SK-N-SH (cell line): ENCODE measurements at regions not wholly inside any gene's neighbourhood (a gene's known extent, or its start where the extent isn't known, plus 50 kb on each side); places are given as distances from the start of the nearest gene placed in this dataset.

ENCODE experiments used
- CTCF ChIA-PET: fragments of 300-600, 350-600 bp; formaldehyde crosslinking; extraction: SDS; loops from one replicate; lab custom pipeline; 2021; lab: Yijun Ruan, JAX
- POLR2A ChIA-PET: fragments of 350-600 bp; sonication (Branson Sonifier 250); formaldehyde crosslinking; extraction: SDS; loops from one replicate; lab custom pipeline; 2020; ENCODE audit warnings: antibody characterized with exemption, inconsistent platforms; lab: Yijun Ruan, JAX
- DNase-seq: peaks from one replicate; pipeline ENCODE4 v3.0.0; 2012
- H2AFZ ChIP-seq: fragments of 200-600 bp; sonication (generic); 2 replicates; pipeline ENCODE4 v1.8.1; 2016; ENCODE audit warnings: antibody characterized with exemption, mild to moderate bottlenecking, low read depth
- H3F3A ChIP-seq: fragments of 200-600 bp; sonication (generic); replicated peaks from 2 replicates; pipeline ENCODE3; 2016; ENCODE audit warnings: antibody characterized with exemption, mild to moderate bottlenecking; ENCODE audit not compliant: insufficient read depth
- H3K27ac ChIP-seq, 2 experiments: fragments of 200-500 bp in 1 of 2; fragments of 200-600 bp in 1 of 2; sonication (Bioruptor generic) in 1 of 2; sonication (generic), shearing (Covaris generic) in 1 of 2; 2 replicates each; pipeline versions ENCODE4 v1.5.1 to v1.6.1; 2014 to 2016; ENCODE audit warnings: low read depth in 2 of 2, inconsistent platforms in 1 of 2, low read length in 1 of 2, mild to moderate bottlenecking in 1 of 2, mixed read lengths in 1 of 2
- H3K27me3 ChIP-seq: fragments of 200-600 bp; sonication (generic), shearing (Covaris generic); 2 replicates; pipeline ENCODE4 v1.6.1; 2016; ENCODE audit warnings: mixed run types; ENCODE audit not compliant: insufficient read depth
- H3K36me3 ChIP-seq, 2 experiments: fragments of 200-500 bp in 1 of 2; fragments of 200-600 bp in 1 of 2; sonication (Bioruptor generic) in 1 of 2; sonication (generic) in 1 of 2; replicated peaks in 1 of 2; 2 replicates each; pipeline versions ENCODE3 to v1.5.1; 2014 to 2016; ENCODE audit warnings: low read length in 1 of 2, mild to moderate bottlenecking in 1 of 2; ENCODE audit not compliant: insufficient read depth in 2 of 2, control insufficient read depth in 1 of 2
- H3K4me1 ChIP-seq, 2 experiments: fragments of 200-500 bp in 1 of 2; fragments of 200-600 bp in 1 of 2; sonication (Bioruptor generic) in 1 of 2; sonication (generic), shearing (Covaris generic) in 1 of 2; 2 replicates each; pipeline versions ENCODE4 v1.5.1 to v1.6.1; 2014 to 2016; ENCODE audit warnings: low read depth in 1 of 2, low read length in 1 of 2, mixed run types in 1 of 2; ENCODE audit not compliant: insufficient read depth in 2 of 2, control insufficient read depth in 1 of 2
- H3K4me2 ChIP-seq: fragments of 200-600 bp; sonication (generic), shearing (Covaris generic); 2 replicates; pipeline ENCODE4 v1.6.1; 2017; ENCODE audit warnings: mixed run types
- H3K4me3 ChIP-seq, 2 experiments: fragments of 200-500 bp in 1 of 2; fragments of 200-600 bp in 1 of 2; sonication (Bioruptor generic) in 1 of 2; sonication (generic), shearing (Covaris generic) in 1 of 2; 2 replicates each; pipeline versions ENCODE4 v1.5.1 to v1.8.1; 2014 to 2016; ENCODE audit warnings: low read depth in 2 of 2, inconsistent platforms in 1 of 2, low read length in 1 of 2, mild to moderate bottlenecking in 1 of 2, mixed read lengths in 1 of 2, moderate library complexity in 1 of 2
- H3K79me2 ChIP-seq: fragments of 200-600 bp; sonication (generic); 2 replicates; pipeline ENCODE4 v1.8.1; 2017; ENCODE audit warnings: mild to moderate bottlenecking; ENCODE audit not compliant: insufficient read depth
- H3K9ac ChIP-seq: fragments of 200-600 bp; sonication (generic); 2 replicates; pipeline ENCODE4 v1.6.1; 2017; ENCODE audit warnings: mixed run types
- H3K9me2 ChIP-seq: fragments of 200-600 bp; sonication (generic); 2 replicates; pipeline ENCODE4 v1.6.1; 2017; ENCODE audit warnings: mixed run types
- H3K9me3 ChIP-seq: fragments of 200-600 bp; sonication (generic); 2 replicates; pipeline ENCODE4 v1.6.1; 2017; ENCODE audit warnings: mixed run types, mild to moderate bottlenecking, moderate library complexity
- H4K20me1 ChIP-seq: fragments of 200-600 bp; sonication (generic); 2 replicates; pipeline ENCODE4 v1.6.1; 2017; ENCODE audit warnings: mild to moderate bottlenecking, mixed run types; ENCODE audit not compliant: insufficient read depth
- ELF1 ChIP-seq: IDR thresholded peaks from 2 replicates; pipeline ENCODE4 v1.4.0; 2012
- FOSL2 ChIP-seq: IDR thresholded peaks from 2 replicates; pipeline ENCODE4 v1.4.0; 2012; ENCODE audit warnings: low read depth, mild to moderate bottlenecking, moderate library complexity, borderline replicate concordance
- FOXJ3 ChIP-seq: sonication (generic); formaldehyde crosslinking; IDR thresholded peaks from 2 replicates; pipeline ENCODE4 v1.5.1; 2020; ENCODE audit warnings: mild to moderate bottlenecking, missing genetic modification reagents
- GATA2 ChIP-seq: sonication (generic); formaldehyde crosslinking; IDR thresholded peaks from 2 replicates; pipeline ENCODE4 v1.5.0; 2020; ENCODE audit warnings: mild to moderate bottlenecking, missing genetic modification reagents
- JUND ChIP-seq: IDR thresholded peaks from 2 replicates; pipeline ENCODE4 v1.4.0; 2012
- POLR2AphosphoS5 ChIP-seq: IDR thresholded peaks from 2 replicates; pipeline ENCODE4 v1.6.1; 2012; ENCODE audit warnings: low read depth, low read length
- RAD21 ChIP-seq: IDR thresholded peaks from 2 replicates; pipeline ENCODE4 v1.6.1; 2012; ENCODE audit warnings: mild to moderate bottlenecking, low read length
- RCOR1 ChIP-seq: fragments of 150-350 bp; IDR thresholded peaks from 2 replicates; pipeline ENCODE4 v1.6.1; 2017; ENCODE audit warnings: antibody characterized with exemption, low read length
- RFX5 ChIP-seq: IDR thresholded peaks from 2 replicates; pipeline ENCODE4 v1.6.1; 2012; ENCODE audit warnings: mild to moderate bottlenecking, improper control_type of control experiment, low read length
- SIN3A ChIP-seq: IDR thresholded peaks from 2 replicates; pipeline ENCODE4 v1.6.1; 2012; ENCODE audit warnings: low read depth, mild to moderate bottlenecking, low read length, moderate library complexity, borderline replicate concordance
- SMC3 ChIP-seq: IDR thresholded peaks from 2 replicates; pipeline ENCODE4 v1.6.1; 2012; ENCODE audit warnings: low read depth, low read length, improper control_type of control experiment
- TCF12 ChIP-seq: IDR thresholded peaks from 2 replicates; pipeline ENCODE4 v1.4.0; 2012
- TEAD4 ChIP-seq: IDR thresholded peaks from 2 replicates; pipeline ENCODE4 v1.4.0; 2012; ENCODE audit warnings: mild to moderate bottlenecking, borderline replicate concordance; ENCODE audit not compliant: insufficient read depth
- YY1 ChIP-seq: IDR thresholded peaks from 2 replicates; pipeline ENCODE4 v1.4.0; 2012; ENCODE audit warnings: low read depth, mild to moderate bottlenecking
- TF ChIP-seq, protein P1 (sequence below): fragments of 200-600 bp; sonication (generic); IDR thresholded peaks from 2 replicates; pipeline ENCODE4 v1.6.1; 2017; ENCODE audit warnings: antibody characterized with exemption, mild to moderate bottlenecking, moderate library complexity
- TF ChIP-seq, protein P2 (sequence below): fragments of 150-350 bp; IDR thresholded peaks from 2 replicates; pipeline ENCODE4 v1.6.1; 2017; ENCODE audit warnings: antibody characterized with exemption, low read length, low read depth, borderline replicate concordance
- TF ChIP-seq, protein P3 (sequence below): IDR thresholded peaks from 2 replicates; pipeline ENCODE4 v1.4.0; 2012; ENCODE audit warnings: low read depth
- TF ChIP-seq, protein P4 (sequence below): IDR thresholded peaks from 2 replicates; pipeline ENCODE4 v1.4.0; 2012; ENCODE audit warnings: low read depth, borderline replicate concordance
- TF ChIP-seq, protein P5 (sequence below): IDR thresholded peaks from 2 replicates; pipeline ENCODE4; 2012

DNA sequence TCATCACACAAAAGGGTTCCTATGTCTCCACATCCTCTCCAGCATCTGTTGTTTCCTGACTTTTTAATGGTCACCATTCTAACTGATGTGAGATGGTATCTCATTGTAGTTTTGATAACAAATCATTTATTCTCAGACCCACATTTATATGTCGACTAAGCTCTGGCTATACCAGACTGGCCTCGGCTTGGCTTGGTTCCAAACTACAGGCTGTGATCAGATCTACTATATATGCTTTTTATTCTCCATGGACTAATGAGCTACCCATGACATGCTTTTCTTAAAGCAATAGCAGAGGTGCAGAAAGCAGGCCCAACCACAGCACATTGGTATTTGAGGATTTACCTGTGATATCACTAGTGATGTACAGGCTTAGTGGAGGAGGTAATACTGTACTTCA is 139.8 kb upstream of the PGR start (continued):
- TF ChIP-seq, protein P1, sequence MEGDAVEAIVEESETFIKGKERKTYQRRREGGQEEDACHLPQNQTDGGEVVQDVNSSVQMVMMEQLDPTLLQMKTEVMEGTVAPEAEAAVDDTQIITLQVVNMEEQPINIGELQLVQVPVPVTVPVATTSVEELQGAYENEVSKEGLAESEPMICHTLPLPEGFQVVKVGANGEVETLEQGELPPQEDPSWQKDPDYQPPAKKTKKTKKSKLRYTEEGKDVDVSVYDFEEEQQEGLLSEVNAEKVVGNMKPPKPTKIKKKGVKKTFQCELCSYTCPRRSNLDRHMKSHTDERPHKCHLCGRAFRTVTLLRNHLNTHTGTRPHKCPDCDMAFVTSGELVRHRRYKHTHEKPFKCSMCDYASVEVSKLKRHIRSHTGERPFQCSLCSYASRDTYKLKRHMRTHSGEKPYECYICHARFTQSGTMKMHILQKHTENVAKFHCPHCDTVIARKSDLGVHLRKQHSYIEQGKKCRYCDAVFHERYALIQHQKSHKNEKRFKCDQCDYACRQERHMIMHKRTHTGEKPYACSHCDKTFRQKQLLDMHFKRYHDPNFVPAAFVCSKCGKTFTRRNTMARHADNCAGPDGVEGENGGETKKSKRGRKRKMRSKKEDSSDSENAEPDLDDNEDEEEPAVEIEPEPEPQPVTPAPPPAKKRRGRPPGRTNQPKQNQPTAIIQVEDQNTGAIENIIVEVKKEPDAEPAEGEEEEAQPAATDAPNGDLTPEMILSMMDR: no peak
- TF ChIP-seq, all 33 proteins: peak for 0

DNA sequence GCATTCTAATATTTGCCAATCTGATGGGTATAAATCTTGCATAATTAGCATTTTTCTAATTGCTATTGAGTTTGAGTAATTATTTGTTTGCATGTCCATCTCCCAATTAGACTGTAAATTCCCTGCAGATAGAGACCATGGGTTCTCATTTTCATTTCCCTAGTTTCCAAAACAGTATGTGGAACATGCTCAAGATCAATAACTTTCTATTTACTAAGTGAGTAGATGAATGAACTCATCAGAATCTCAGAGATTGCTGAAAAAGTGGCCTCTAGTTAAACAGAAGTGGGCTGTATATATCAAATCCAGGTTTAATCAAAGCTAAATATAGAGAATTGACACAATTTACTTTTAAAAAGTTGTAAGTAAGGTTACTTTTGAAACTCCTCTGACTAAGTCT is 138.0 kb upstream of the PGR start:
- Histone ChIP-seq H3K9me3 (no peaks in the 10 kb centered on the region), H3K27me3 (no peaks in the 10 kb centered on the region), H4K20me1 (no peaks in the 10 kb centered on the region), H3K9me2 (no peaks in the 10 kb centered on the region), H3K4me3 (no peak overlapping the region), H3K4me1 (no peaks in the 10 kb centered on the region), H2AFZ (no peak overlapping the region), H3K4me2 (no peak overlapping the region), H3K79me2 (no peaks in the 10 kb centered on the region), H3K9ac (no peak overlapping the region), H3K36me3 (no peaks in the 10 kb centered on the region), H3F3A (no peaks in the 10 kb centered on the region), H3K27ac (no peak overlapping the region)
- POLR2A ChIA-PET: no interaction called here
- TF ChIP-seq TEAD4 (no peak), TCF12 (no peak), RFX5 (no peak), FOSL2 (no peak), RAD21 (no peak), YY1 (no peak), SIN3A (no peak), ELF1 (no peak), SMC3 (no peak), JUND (no peak), RCOR1 (no peak), POLR2AphosphoS5 (no peak), GATA2 (CRISPR knock-in tag) (no peak), FOXJ3 (no peak)
- TF ChIP-seq, protein P2, sequence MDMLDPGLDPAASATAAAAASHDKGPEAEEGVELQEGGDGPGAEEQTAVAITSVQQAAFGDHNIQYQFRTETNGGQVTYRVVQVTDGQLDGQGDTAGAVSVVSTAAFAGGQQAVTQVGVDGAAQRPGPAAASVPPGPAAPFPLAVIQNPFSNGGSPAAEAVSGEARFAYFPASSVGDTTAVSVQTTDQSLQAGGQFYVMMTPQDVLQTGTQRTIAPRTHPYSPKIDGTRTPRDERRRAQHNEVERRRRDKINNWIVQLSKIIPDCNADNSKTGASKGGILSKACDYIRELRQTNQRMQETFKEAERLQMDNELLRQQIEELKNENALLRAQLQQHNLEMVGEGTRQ: no peak
- TF ChIP-seq, protein P3, sequence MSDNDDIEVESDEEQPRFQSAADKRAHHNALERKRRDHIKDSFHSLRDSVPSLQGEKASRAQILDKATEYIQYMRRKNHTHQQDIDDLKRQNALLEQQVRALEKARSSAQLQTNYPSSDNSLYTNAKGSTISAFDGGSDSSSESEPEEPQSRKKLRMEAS: no peak
- TF ChIP-seq, protein P4, sequence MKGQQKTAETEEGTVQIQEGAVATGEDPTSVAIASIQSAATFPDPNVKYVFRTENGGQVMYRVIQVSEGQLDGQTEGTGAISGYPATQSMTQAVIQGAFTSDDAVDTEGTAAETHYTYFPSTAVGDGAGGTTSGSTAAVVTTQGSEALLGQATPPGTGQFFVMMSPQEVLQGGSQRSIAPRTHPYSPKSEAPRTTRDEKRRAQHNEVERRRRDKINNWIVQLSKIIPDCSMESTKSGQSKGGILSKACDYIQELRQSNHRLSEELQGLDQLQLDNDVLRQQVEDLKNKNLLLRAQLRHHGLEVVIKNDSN: no peak
- TF ChIP-seq, protein P1: no peak
- TF ChIP-seq, protein P5, sequence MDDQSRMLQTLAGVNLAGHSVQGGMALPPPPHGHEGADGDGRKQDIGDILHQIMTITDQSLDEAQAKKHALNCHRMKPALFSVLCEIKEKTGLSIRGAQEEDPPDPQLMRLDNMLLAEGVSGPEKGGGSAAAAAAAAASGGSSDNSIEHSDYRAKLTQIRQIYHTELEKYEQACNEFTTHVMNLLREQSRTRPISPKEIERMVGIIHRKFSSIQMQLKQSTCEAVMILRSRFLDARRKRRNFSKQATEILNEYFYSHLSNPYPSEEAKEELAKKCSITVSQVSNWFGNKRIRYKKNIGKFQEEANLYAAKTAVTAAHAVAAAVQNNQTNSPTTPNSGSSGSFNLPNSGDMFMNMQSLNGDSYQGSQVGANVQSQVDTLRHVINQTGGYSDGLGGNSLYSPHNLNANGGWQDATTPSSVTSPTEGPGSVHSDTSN: no peak
- CTCF ChIA-PET: no interaction called here
- DNase-seq: no peak
